GM23338 (cell line): ENCODE measurements at regions not wholly inside any gene's neighbourhood (a gene's known extent, or its start where the extent isn't known, plus 50 kb on each side); places are given as distances from the start of the nearest gene placed in this dataset.

Source experiments
- ATAC-seq: fragments of 200-7000 bp; cut with Tn5 transposase; 3 replicates; pipeline ENCODE4 v1.9.1; 2020
- DNase-seq: peaks from one replicate; pipeline ENCODE4 v3.0.0-alpha.2; 2015; ENCODE audit warnings: low spot score
- H2AFZ ChIP-seq: fragments of 200-600 bp; sonication (generic); 2 replicates; pipeline ENCODE4 v1.8.0; 2016; ENCODE audit warnings: antibody characterized with exemption, mild to moderate bottlenecking, moderate library complexity
- H3F3A ChIP-seq: fragments of 200-600 bp; sonication (generic); replicated peaks from 2 replicates; pipeline ENCODE4 v1.8.0; 2017; ENCODE audit warnings: antibody characterized with exemption, mixed run types, low read depth
- H3K27ac ChIP-seq: fragments of 200-600 bp; sonication (generic); 2 replicates; pipeline ENCODE4 v1.6.1; 2016; ENCODE audit warnings: low read depth
- H3K27me3 ChIP-seq: fragments of 200-600 bp; sonication (generic); 2 replicates; pipeline ENCODE4 v1.8.0; 2016; ENCODE audit warnings: mild to moderate bottlenecking, mixed run types, moderate library complexity; ENCODE audit not compliant: insufficient read depth
- H3K36me3 ChIP-seq: fragments of 200-600 bp; sonication (generic); 2 replicates; pipeline ENCODE4 v1.8.0; 2016; ENCODE audit warnings: mild to moderate bottlenecking; ENCODE audit not compliant: insufficient read depth
- H3K4me1 ChIP-seq: fragments of 200-600 bp; sonication (generic); 2 replicates; pipeline ENCODE4 v1.8.0; 2016; ENCODE audit warnings: mild to moderate bottlenecking, moderate library complexity; ENCODE audit not compliant: insufficient read depth
- H3K4me2 ChIP-seq: fragments of 200-600 bp; sonication (generic); 2 replicates; pipeline ENCODE4 v1.7.1; 2017; ENCODE audit warnings: mixed run types
- H3K4me3 ChIP-seq: fragments of 200-600 bp; sonication (generic); 2 replicates; pipeline ENCODE4 v1.6.1; 2016; ENCODE audit warnings: mixed run types
- H3K79me2 ChIP-seq: fragments of 200-600 bp; sonication (generic); replicated peaks from 2 replicates; pipeline ENCODE4 v1.8.0; 2017; ENCODE audit warnings: mild to moderate bottlenecking; ENCODE audit not compliant: insufficient read depth
- H3K9me2 ChIP-seq: fragments of 200-600 bp; sonication (generic); 2 replicates; pipeline ENCODE4 v1.8.0; 2017; ENCODE audit not compliant: insufficient read depth
- H4K20me1 ChIP-seq: fragments of 200-600 bp; sonication (generic); replicated peaks from 2 replicates; pipeline ENCODE4 v1.8.0; 2017; ENCODE audit warnings: mild to moderate bottlenecking; ENCODE audit not compliant: insufficient read depth
- H3K27ac Mint-ChIP-seq: 2 replicates; pipeline ENCODE4 v1.8.0; 2020; ENCODE audit warnings: inconsistent platforms, mild to moderate bottlenecking, moderate library complexity, mixed read lengths
- H3K27me3 Mint-ChIP-seq: 3 replicates; pipeline ENCODE4 v1.8.0; 2022; ENCODE audit warnings: low read depth, mild to moderate bottlenecking, moderate library complexity, mixed read lengths, inconsistent platforms; ENCODE audit not compliant: insufficient read depth, poor library complexity
- H3K36me3 Mint-ChIP-seq: 3 replicates; pipeline ENCODE4 v1.8.0; 2021; ENCODE audit warnings: low read depth, mild to moderate bottlenecking, inconsistent platforms, moderate library complexity, mixed read lengths
- H3K4me1 Mint-ChIP-seq: 3 replicates; pipeline ENCODE4 v1.8.0; 2020; ENCODE audit warnings: mild to moderate bottlenecking, inconsistent platforms, mixed read lengths
- H3K4me3 Mint-ChIP-seq: 3 replicates; pipeline ENCODE4 v1.8.0; 2021; ENCODE audit warnings: moderate library complexity, mild to moderate bottlenecking, inconsistent platforms, mixed read lengths
- H3K9me3 Mint-ChIP-seq: 3 replicates; pipeline ENCODE4 v1.8.0; 2020; ENCODE audit warnings: moderate library complexity, mild to moderate bottlenecking, inconsistent platforms, mixed read lengths
- CREB1 ChIP-seq: fragments of 250-450 bp; sonication (Bioruptor Pico); IDR thresholded peaks from 2 replicates; pipeline ENCODE4 v1.5.0; 2020; ENCODE audit warnings: low read depth, mild to moderate bottlenecking, moderate library complexity
- EZH2 ChIP-seq: fragments of 200-600 bp; sonication (generic); IDR thresholded peaks from one replicate; pipeline ENCODE4 v1.8.0; 2017; ENCODE audit warnings: antibody characterized with exemption, mild to moderate bottlenecking, low read depth; ENCODE audit not compliant: unreplicated experiment
- EZH2phosphoT487 ChIP-seq: fragments of 200-600 bp; sonication (generic); IDR thresholded peaks from one replicate; pipeline ENCODE4 v1.8.1; 2018; ENCODE audit warnings: antibody characterized with exemption; ENCODE audit not compliant: unreplicated experiment
- JUNB ChIP-seq: IDR thresholded peaks from one replicate; pipeline ENCODE4 v1.6.1; 2016; ENCODE audit warnings: antibody characterized with exemption; ENCODE audit not compliant: unreplicated experiment
- NANOG ChIP-seq: IDR thresholded peaks from 2 replicates; pipeline ENCODE4 v1.6.1; 2016; ENCODE audit warnings: antibody characterized with exemption, borderline replicate concordance
- POLR2AphosphoS5 ChIP-seq: IDR thresholded peaks from 2 replicates; pipeline ENCODE4 v1.6.1; 2016; ENCODE audit warnings: antibody characterized with exemption, low read depth
- STAT1 ChIP-seq: IDR thresholded peaks from one replicate; pipeline ENCODE4 v1.6.1; 2016; ENCODE audit warnings: antibody characterized with exemption; ENCODE audit not compliant: unreplicated experiment
- ZNF331 ChIP-seq: fragments of 250-450 bp; sonication (Bioruptor Pico); IDR thresholded peaks from 2 replicates; pipeline ENCODE4 v1.5.0; 2020; ENCODE audit warnings: low read depth, mild to moderate bottlenecking, moderate library complexity
- TF ChIP-seq, protein P1 (sequence below): fragments of 250-450 bp; sonication (Bioruptor Pico); IDR thresholded peaks from 2 replicates; pipeline ENCODE4 v1.5.0; 2020; ENCODE audit warnings: mild to moderate bottlenecking, moderate library complexity
- TF ChIP-seq, protein P2 (sequence below): IDR thresholded peaks from 2 replicates; pipeline ENCODE4 v1.6.1; 2016; ENCODE audit warnings: antibody characterized with exemption
- TF ChIP-seq, protein P3 (sequence below): IDR thresholded peaks from one replicate; pipeline ENCODE4 v1.6.1; 2018; ENCODE audit warnings: antibody characterized with exemption; ENCODE audit not compliant: unreplicated experiment
- TF ChIP-seq, protein P4 (sequence below), 2 experiments: fragments of 200-600 bp in 1 of 2; sonication (generic) in 1 of 2; conservative IDR thresholded peaks; 2 replicates each; pipeline versions ENCODE4 v1.5.1 to v1.6.1; 2016 to 2017; ENCODE audit warnings: antibody characterized with exemption in 2 of 2, low read depth in 2 of 2, mild to moderate bottlenecking in 2 of 2, moderate library complexity in 1 of 2

DNA sequence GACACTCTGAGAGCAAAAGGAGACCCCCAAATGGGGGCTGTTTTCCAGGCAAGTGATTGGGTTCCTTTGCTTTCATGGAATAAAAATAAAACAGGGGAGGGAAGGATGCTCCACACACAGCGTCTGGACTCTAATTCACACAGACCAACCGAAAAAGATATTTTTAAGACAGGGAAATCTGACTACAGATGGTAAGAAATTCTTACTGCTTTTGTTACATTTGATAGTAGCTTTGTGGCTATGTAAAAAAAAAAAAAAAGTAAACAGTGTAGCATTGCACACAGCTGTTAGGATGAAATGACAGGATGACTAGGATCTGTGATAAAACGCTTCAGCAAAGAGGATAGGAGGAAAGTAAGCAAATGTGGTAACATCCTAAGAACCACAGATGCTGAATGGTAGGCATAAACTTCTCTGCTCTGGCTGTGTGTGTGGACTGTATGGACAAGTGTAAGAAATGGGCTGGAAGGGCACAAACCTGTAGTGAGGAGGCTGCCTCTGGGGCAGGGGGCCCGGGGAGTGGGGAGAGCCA, 207.6 kb downstream of the ANAPC1 start:
- peaks cover 15% of the 10 kb centered on the region for H3K9me3 Mint-ChIP-seq
- no peak overlapping the region for H3K4me3 Mint-ChIP-seq
- Histone ChIP-seq H3K27ac (no peak overlapping the region), H4K20me1 (no peaks in the 10 kb centered on the region), H3K79me2 (no peaks in the 10 kb centered on the region), H3K36me3 (no peaks in the 10 kb centered on the region), H2AFZ (no peak overlapping the region; the same call in 1 of the 2 replicates), H3K4me1 (peaks cover 13% of the 10 kb centered on the region; the same call in 1 of the 2 replicates), H3K4me2 (no peak overlapping the region), H3K27me3 (no peaks in the 10 kb centered on the region), H3F3A (no peaks in the 10 kb centered on the region), H3K4me3 (no peak overlapping the region), H3K9me2 (no peaks in the 10 kb centered on the region)
- no peak for DNase-seq
- no peak overlapping the region for H3K27ac Mint-ChIP-seq
- H3K27me3 Mint-ChIP-seq: peaks cover 3% of the 10 kb centered on the region
- TF ChIP-seq, protein P1, sequence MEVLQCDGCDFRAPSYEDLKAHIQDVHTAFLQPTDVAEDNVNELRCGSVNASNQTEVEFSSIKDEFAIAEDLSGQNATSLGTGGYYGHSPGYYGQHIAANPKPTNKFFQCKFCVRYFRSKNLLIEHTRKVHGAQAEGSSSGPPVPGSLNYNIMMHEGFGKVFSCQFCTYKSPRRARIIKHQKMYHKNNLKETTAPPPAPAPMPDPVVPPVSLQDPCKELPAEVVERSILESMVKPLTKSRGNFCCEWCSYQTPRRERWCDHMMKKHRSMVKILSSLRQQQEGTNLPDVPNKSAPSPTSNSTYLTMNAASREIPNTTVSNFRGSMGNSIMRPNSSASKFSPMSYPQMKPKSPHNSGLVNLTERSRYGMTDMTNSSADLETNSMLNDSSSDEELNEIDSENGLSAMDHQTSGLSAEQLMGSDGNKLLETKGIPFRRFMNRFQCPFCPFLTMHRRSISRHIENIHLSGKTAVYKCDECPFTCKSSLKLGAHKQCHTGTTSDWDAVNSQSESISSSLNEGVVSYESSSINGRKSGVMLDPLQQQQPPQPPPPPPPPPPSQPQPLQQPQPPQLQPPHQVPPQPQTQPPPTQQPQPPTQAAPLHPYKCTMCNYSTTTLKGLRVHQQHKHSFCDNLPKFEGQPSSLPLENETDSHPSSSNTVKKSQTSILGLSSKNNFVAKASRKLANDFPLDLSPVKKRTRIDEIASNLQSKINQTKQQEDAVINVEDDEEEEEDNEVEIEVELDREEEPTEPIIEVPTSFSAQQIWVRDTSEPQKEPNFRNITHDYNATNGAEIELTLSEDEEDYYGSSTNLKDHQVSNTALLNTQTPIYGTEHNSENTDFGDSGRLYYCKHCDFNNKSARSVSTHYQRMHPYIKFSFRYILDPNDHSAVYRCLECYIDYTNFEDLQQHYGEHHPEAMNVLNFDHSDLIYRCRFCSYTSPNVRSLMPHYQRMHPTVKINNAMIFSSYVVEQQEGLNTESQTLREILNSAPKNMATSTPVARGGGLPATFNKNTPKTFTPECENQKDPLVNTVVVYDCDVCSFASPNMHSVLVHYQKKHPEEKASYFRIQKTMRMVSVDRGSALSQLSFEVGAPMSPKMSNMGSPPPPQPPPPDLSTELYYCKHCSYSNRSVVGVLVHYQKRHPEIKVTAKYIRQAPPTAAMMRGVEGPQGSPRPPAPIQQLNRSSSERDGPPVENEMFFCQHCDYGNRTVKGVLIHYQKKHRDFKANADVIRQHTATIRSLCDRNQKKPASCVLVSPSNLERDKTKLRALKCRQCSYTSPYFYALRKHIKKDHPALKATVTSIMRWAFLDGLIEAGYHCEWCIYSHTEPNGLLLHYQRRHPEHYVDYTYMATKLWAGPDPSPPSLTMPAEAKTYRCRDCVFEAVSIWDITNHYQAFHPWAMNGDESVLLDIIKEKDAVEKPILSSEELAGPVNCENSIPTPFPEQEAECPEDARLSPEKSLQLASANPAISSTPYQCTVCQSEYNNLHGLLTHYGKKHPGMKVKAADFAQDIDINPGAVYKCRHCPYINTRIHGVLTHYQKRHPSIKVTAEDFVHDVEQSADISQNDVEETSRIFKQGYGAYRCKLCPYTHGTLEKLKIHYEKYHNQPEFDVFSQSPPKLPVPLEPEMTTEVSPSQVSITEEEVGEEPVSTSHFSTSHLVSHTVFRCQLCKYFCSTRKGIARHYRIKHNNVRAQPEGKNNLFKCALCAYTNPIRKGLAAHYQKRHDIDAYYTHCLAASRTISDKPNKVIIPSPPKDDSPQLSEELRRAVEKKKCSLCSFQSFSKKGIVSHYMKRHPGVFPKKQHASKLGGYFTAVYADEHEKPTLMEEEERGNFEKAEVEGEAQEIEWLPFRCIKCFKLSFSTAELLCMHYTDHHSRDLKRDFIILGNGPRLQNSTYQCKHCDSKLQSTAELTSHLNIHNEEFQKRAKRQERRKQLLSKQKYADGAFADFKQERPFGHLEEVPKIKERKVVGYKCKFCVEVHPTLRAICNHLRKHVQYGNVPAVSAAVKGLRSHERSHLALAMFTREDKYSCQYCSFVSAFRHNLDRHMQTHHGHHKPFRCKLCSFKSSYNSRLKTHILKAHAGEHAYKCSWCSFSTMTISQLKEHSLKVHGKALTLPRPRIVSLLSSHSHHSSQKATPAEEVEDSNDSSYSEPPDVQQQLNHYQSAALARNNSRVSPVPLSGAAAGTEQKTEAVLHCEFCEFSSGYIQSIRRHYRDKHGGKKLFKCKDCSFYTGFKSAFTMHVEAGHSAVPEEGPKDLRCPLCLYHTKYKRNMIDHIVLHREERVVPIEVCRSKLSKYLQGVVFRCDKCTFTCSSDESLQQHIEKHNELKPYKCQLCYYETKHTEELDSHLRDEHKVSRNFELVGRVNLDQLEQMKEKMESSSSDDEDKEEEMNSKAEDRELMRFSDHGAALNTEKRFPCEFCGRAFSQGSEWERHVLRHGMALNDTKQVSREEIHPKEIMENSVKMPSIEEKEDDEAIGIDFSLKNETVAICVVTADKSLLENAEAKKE: no peak
- TF ChIP-seq JUNB: no peak
- no peak for TF ChIP-seq STAT1
- no peak for TF ChIP-seq EZH2phosphoT487
- TF ChIP-seq ZNF331: no peak
- TF ChIP-seq EZH2: no peak
- TF ChIP-seq, protein P2, sequence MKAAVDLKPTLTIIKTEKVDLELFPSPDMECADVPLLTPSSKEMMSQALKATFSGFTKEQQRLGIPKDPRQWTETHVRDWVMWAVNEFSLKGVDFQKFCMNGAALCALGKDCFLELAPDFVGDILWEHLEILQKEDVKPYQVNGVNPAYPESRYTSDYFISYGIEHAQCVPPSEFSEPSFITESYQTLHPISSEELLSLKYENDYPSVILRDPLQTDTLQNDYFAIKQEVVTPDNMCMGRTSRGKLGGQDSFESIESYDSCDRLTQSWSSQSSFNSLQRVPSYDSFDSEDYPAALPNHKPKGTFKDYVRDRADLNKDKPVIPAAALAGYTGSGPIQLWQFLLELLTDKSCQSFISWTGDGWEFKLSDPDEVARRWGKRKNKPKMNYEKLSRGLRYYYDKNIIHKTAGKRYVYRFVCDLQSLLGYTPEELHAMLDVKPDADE: no peak
- no peak for TF ChIP-seq POLR2AphosphoS5
- TF ChIP-seq CREB1 (CRISPR knock-in tag): no peak
- TF ChIP-seq, protein P3, sequence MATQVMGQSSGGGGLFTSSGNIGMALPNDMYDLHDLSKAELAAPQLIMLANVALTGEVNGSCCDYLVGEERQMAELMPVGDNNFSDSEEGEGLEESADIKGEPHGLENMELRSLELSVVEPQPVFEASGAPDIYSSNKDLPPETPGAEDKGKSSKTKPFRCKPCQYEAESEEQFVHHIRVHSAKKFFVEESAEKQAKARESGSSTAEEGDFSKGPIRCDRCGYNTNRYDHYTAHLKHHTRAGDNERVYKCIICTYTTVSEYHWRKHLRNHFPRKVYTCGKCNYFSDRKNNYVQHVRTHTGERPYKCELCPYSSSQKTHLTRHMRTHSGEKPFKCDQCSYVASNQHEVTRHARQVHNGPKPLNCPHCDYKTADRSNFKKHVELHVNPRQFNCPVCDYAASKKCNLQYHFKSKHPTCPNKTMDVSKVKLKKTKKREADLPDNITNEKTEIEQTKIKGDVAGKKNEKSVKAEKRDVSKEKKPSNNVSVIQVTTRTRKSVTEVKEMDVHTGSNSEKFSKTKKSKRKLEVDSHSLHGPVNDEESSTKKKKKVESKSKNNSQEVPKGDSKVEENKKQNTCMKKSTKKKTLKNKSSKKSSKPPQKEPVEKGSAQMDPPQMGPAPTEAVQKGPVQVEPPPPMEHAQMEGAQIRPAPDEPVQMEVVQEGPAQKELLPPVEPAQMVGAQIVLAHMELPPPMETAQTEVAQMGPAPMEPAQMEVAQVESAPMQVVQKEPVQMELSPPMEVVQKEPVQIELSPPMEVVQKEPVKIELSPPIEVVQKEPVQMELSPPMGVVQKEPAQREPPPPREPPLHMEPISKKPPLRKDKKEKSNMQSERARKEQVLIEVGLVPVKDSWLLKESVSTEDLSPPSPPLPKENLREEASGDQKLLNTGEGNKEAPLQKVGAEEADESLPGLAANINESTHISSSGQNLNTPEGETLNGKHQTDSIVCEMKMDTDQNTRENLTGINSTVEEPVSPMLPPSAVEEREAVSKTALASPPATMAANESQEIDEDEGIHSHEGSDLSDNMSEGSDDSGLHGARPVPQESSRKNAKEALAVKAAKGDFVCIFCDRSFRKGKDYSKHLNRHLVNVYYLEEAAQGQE: no peak
- TF ChIP-seq, protein P4, sequence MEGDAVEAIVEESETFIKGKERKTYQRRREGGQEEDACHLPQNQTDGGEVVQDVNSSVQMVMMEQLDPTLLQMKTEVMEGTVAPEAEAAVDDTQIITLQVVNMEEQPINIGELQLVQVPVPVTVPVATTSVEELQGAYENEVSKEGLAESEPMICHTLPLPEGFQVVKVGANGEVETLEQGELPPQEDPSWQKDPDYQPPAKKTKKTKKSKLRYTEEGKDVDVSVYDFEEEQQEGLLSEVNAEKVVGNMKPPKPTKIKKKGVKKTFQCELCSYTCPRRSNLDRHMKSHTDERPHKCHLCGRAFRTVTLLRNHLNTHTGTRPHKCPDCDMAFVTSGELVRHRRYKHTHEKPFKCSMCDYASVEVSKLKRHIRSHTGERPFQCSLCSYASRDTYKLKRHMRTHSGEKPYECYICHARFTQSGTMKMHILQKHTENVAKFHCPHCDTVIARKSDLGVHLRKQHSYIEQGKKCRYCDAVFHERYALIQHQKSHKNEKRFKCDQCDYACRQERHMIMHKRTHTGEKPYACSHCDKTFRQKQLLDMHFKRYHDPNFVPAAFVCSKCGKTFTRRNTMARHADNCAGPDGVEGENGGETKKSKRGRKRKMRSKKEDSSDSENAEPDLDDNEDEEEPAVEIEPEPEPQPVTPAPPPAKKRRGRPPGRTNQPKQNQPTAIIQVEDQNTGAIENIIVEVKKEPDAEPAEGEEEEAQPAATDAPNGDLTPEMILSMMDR (conservative IDR thresholded peaks at IDR 0.05; ENCODE audit: low read depth in 2 of 2): no peak
- no peak for TF ChIP-seq NANOG
- H3K36me3 Mint-ChIP-seq: peaks cover 10% of the 10 kb centered on the region
- ATAC-seq: no peak
- peaks cover 15% of the 10 kb centered on the region; the same call in 2 of the 3 replicates for H3K4me1 Mint-ChIP-seq
